ENCODE measurements at regions not wholly inside any gene's neighbourhood (a gene's known extent, or its start where the extent isn't known, plus 50 kb on each side); places are given as distances from the start of the nearest gene placed in this dataset.
"Not testable (repeated sequence)": the region's sequence is repeated elsewhere in the genome, so short reads cannot be mapped to it uniquely, and the experiment has no call there.

DNA sequence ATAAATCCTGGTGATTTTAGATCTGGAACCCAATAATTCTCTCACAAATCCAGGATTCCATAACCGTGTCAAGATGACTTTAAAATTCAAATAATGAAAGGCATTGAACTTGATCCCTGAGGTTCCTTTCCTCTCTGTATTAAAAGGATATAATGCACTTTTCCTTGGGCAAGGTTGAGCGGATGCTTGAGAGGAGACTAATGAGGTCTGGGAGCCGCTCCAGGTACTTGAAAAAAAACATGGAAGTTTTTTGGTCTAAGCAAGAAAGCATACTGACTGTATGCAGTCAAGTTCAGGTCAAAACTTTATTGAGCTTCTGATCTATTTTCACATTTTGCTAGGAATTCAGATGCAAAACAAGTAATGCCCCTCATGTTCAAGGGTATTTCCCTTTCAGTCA, 318.5 kb downstream of the RAD51AP2 start:
- H3K4me3 ChIP-seq = no peak overlapping the region
- intact Hi-C loops (cut with DNase I; ENCODE audit: low total_unique reads) = loop anchor here (5.0 kb wide), 1 partner anchor 583 kb away; no protein-coding TSS in a partner anchor

DNA sequence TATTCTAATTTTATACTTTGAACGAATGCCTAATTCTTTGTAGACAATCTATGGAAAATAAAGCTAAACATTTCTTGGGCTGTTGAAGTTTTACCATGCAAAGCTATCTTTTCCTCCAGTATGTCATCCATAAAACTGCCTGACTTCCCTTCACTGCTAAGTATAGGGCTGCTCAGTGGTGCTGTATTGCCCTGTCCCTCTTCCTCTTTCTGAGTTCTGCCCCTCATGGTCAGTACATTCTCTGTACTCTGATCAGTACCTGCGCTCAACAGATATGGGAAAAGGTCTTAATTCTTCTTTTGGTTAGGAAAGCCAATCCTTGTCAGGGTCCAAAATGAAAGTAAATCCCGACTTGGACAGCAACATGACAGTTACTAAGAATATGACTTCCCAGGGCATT, 321.9 kb downstream of the RAD51AP2 start:
- Histone ChIP-seq H3K36me3 (no peaks in the 10 kb centered on the region), H3K4me1 (no peaks in the 10 kb centered on the region), H3K4me3 (no peak overlapping the region), H3K27me3 (no peaks in the 10 kb centered on the region), H3K27ac (no peak overlapping the region), H3K9me3 (no peaks in the 10 kb centered on the region)
- TF ChIP-seq POLR2AphosphoS5 (IDR thresholded peaks at IDR 0.05) (no peak), POLR2A (IDR thresholded peaks at IDR 0.05) (no peak), CTCF (IDR thresholded peaks at IDR 0.05) (no peak)
- intact Hi-C loops (cut with DNase I; ENCODE audit: low total_unique reads) = loop anchor here (5.0 kb wide), 1 partner anchor 586 kb away; no protein-coding TSS in a partner anchor
- DNase-seq (ENCODE audit: low spot score in 2 of 2) = no peak

More for the DNA sequence above, 318.5 kb downstream of the RAD51AP2 start:
- DNase-seq (ENCODE audit: low spot score in 2 of 2) = no peak
- no peak overlapping the region for H3K27ac ChIP-seq
- TF ChIP-seq POLR2A (IDR thresholded peaks at IDR 0.05) (no peak), POLR2AphosphoS5 (IDR thresholded peaks at IDR 0.05) (no peak), CTCF (IDR thresholded peaks at IDR 0.05) (no peak)
- no peaks in the 10 kb centered on the region for H3K27me3 ChIP-seq
- no peaks in the 10 kb centered on the region for H3K36me3 ChIP-seq
- no peaks in the 10 kb centered on the region for H3K4me1 ChIP-seq
- H3K9me3 ChIP-seq = peaks cover 0 to 4% of the 10 kb centered on the region in 2 donors

DNA sequence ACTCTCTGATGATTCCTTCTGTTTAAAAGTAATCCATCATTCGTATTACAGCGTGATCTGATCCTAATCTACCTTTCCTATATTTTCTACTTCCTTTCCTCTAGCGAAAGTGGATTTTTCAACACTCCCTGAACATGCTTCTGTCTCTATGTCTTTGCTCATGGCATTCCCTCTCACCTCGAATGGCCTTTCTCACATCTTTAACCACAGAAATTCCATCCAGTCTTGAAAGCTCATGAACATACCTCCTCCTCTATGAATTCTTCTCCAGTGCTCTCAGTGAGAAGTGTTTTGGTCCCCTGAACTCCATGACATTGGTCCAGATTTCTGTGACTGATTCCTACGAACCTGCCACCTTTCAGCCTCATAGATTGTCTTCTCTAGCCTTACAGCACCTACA, 323.2 kb downstream of the RAD51AP2 start:
- H3K27ac ChIP-seq = no peak overlapping the region
- no peak for DNase-seq (ENCODE audit: low spot score in 2 of 2)
- H3K9me3 ChIP-seq = no peaks in the 10 kb centered on the region
- H3K4me1 ChIP-seq = no peaks in the 10 kb centered on the region
- H3K27me3 ChIP-seq = no peaks in the 10 kb centered on the region
- no peak overlapping the region for H3K4me3 ChIP-seq
- H3K36me3 ChIP-seq = no peaks in the 10 kb centered on the region
- intact Hi-C loops (cut with DNase I; ENCODE audit: low total_unique reads) = loop anchor here (5.0 kb wide), 1 partner anchor 587 kb away; no protein-coding TSS in a partner anchor
- TF ChIP-seq POLR2AphosphoS5 (IDR thresholded peaks at IDR 0.05) (no peak), CTCF (IDR thresholded peaks at IDR 0.05) (no peak), POLR2A (IDR thresholded peaks at IDR 0.05) (no peak)

GRCh38 chr2:17194083-17194482, 324.2 kb downstream of the RAD51AP2 start:
- H3K27ac ChIP-seq = no peak overlapping the region
- H3K4me1 ChIP-seq = no peaks in the 10 kb centered on the region
- H3K4me3 ChIP-seq = no peak overlapping the region
- no peaks in the 10 kb centered on the region for H3K36me3 ChIP-seq
- TF ChIP-seq POLR2A (IDR thresholded peaks at IDR 0.05) (no peak), CTCF (IDR thresholded peaks at IDR 0.05) (no peak), POLR2AphosphoS5 (IDR thresholded peaks at IDR 0.05) (no peak)
- H3K27me3 ChIP-seq = no peaks in the 10 kb centered on the region
- no peaks in the 10 kb centered on the region for H3K9me3 ChIP-seq
- DNase-seq (ENCODE audit: low spot score in 2 of 2) = no peak
- intact Hi-C loops (cut with DNase I; ENCODE audit: low total_unique reads) = no loop called here

DNA sequence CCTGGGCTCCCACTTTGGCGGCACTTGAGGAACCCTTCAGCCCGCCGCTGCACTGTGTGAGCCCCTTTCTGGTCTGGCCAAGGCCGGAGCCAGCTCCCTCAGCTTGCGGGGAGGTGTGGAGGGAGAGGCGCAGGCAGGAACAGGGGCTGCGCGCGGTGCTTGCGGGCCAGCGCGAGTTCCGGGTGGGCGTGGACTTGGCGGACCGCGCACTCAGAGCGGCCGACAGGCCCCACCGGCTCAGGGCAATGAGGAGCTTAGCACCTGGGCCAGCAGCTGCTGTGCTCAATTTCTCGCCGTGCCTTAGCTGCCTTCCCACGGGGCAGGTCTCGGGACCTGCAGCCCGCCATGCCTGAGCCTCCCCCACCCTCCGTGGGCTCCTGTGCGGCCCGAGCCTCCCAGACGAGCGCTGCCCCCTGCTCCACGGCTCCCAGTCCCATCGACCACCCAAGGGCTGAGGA, 324.8 kb downstream of the RAD51AP2 start:
- H3K27ac ChIP-seq; H3K9me3 ChIP-seq; DNase-seq (ENCODE audit: low spot score in 2 of 2); intact Hi-C loops (cut with DNase I; ENCODE audit: low total_unique reads); H3K27me3 ChIP-seq; H3K4me1 ChIP-seq; H3K4me3 ChIP-seq; H3K36me3 ChIP-seq: not testable (repeated sequence)

DNA sequence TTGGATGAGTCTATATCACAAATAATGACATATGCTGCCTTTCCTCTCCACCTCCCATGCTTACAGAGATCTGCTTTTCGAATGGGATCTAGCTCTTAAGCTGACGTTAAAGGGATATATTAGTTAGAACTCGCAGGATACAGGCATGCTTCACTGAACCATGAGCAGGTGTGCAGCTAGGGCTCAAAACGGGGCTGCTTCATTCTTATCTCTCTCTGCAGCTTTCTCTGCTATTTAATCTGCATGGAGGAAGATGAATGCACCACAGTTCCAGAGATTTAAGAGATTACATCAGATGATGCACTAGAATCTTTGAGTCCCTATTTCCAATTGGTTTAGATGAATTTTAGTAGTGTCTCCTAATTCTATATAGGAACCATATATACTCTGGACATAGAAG, 327.0 kb downstream of the RAD51AP2 start:
- no peak overlapping the region for H3K27ac ChIP-seq

More for the DNA sequence above, 327.0 kb downstream of the RAD51AP2 start:
- H3K4me1 ChIP-seq = no peaks in the 10 kb centered on the region
- no peaks in the 10 kb centered on the region for H3K27me3 ChIP-seq
- intact Hi-C loops (cut with DNase I; ENCODE audit: low total_unique reads) = no loop called here
- TF ChIP-seq POLR2AphosphoS5 (IDR thresholded peaks at IDR 0.05) (no peak), CTCF (IDR thresholded peaks at IDR 0.05) (no peak), POLR2A (IDR thresholded peaks at IDR 0.05) (no peak)
- no peaks in the 10 kb centered on the region for H3K9me3 ChIP-seq
- H3K36me3 ChIP-seq = no peaks in the 10 kb centered on the region
- no peak for DNase-seq (ENCODE audit: low spot score in 2 of 2)
- H3K4me3 ChIP-seq = no peak overlapping the region
